GM21423 (cell line): ENCODE measurements at regions not wholly inside any gene's neighbourhood (a gene's known extent, or its start where the extent isn't known, plus 50 kb on each side); places are given as distances from the start of the nearest gene placed in this dataset.

Experiments used
- ATAC-seq: cut with Tn5 transposase; IDR thresholded peaks from one replicate; pipeline ENCODE4 v1.9.1; 2021; ENCODE audit warnings: mild to moderate bottlenecking, moderate library complexity; ENCODE audit not compliant: unreplicated experiment

DNA sequence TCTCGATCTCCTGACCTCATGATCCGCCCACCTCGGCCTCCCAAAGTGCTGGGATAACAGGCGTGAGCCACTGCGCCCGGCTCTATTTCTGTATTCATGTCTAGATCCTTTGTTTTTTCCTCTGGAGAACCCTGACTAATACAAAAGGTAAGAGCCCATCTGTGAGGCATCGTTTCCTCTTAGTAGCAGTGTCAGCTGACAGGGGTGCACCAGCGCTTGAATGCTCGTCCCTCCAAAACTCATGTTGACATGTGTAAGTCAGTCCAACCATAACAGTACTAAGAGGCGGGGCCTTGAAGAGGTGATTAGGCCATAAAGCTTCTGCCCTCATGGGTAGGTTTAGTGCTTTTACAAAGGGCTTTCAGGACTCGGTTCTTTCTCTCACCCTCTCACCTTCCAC lies 470.1 kb upstream of the B3GAT1 start:
- no peak for ATAC-seq

DNA sequence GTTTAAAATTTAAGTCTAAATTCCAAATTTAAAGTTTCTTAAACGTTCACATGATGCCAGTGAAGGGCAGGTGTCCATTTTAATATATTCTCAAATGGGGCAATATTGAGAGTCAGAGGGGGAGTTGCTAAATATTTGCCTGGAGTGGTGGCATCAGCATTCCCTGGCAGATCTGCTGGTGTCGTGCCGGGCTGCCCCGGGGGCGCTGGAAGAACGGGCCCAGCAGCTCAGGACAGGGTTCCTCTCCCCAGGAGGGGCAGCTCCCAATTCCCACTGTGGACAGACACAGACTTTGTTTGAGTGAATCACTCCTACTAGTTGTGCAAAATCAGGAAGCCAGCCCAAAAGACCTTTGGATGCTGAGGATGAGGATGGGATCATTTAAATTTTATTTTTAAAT lies 468.7 kb upstream of the B3GAT1 start:
- ATAC-seq: no peak

DNA sequence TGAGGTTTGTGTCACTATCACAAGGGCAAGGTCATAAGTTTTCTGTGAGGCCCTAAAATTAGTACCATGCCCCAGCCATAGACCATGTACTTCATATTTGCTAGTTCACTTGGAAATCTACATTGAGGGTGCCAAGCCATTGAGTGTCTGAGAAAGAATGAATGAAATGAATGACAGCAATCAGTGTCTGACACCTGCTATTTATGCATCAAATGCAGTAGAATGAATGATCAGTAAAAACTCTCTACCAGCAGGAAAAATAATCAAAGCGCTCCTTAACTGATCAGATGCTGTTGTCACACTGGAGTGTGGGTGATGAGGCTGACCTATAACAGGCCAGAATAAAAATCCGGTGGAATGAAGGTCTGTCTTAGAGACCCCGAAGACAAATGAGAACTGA lies 467.9 kb upstream of the B3GAT1 start:
- no peak for ATAC-seq

DNA sequence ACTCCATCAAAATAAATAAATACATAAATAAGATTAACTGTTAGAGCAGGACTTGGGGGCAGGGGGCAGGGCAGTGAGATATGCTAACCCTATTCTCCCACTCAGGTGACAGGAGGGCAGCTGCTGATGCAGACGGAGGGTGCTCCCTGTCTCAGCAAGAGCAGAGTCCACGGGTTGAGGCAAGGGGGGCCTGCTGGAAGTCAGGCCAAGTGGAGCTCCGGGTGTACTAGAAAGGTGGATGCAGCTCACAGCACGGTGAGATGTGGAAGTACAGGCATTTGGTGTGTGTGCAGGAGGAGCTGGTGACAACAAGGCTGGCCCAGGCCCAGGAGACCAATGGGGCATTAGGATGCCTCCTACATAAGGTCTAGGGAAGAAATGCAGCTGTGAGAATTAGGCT lies 467.3 kb upstream of the B3GAT1 start:
- ATAC-seq: no peak

DNA sequence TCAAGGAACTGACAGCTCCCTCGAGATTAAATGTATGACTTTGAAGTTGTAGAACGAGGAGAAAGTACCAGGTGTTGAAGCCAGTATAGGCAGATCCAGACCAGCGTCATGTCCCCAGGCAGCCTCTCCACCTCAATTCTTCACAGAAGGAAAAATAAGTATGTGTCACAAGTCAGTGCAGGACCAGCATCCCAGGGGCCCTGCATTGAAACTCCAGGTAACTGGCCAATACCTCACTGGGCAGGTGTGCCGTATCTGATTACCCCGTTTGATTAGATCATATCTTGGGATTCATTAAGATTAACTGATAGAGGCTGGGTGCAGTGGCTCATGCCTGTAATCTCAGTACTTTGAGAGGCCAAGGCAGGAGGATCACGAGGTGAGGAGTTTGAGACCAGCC lies 466.7 kb upstream of the B3GAT1 start:
- no peak for ATAC-seq

DNA sequence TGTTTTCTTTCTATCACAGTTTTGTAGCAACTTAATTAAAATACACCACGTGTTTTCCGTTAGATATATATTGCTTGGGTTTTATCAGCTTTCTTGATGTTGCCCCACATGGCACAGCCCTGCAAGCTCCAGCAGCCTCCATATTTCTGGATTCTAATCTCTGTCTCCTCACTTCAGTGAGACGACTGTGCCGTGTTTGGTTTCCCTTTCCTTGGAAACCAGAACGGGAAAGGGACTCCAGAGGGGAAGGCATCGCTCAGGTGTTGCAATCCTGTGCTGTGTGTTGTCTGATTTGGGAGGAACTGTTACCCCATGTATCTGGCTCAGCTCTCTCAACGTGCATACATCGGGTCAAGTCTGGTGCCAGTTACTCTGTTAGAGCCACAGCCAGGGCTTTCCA lies 464.2 kb upstream of the B3GAT1 start:
- ATAC-seq: no peak

DNA sequence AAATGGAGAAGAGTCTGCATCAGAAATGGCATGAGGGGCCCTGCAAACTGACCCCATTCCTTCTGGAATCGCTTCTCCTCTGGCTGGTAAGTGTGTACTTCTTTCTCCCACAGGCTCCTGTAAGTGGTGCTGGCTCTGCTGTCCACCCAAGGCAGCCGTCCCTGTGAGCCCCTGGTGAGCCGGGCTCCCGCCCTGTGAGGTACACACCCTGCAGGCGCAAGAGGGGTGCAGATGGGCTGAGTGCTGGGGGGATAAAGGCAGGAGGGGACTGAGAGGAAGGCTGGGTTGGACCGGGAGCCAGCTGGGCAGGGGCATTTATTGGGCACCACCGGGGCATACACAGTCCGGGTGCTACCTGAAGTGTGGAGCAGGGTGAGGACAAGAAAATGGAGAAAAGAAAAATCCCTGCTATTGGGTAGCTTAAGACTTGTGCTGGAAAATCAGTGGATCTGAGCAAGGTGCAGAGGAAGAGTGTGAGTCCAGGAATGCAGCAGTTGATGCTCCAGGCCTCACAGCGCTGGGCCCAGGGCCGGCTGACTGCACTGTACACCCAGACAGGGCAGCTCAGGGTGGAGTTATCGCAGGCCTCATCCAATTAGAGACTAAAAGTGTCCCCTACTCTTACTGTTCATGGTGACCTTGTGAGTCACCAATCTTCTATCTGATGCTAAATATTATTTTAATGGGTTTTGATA lies 455.1 kb upstream of the B3GAT1 start:
- ATAC-seq: no peak

DNA sequence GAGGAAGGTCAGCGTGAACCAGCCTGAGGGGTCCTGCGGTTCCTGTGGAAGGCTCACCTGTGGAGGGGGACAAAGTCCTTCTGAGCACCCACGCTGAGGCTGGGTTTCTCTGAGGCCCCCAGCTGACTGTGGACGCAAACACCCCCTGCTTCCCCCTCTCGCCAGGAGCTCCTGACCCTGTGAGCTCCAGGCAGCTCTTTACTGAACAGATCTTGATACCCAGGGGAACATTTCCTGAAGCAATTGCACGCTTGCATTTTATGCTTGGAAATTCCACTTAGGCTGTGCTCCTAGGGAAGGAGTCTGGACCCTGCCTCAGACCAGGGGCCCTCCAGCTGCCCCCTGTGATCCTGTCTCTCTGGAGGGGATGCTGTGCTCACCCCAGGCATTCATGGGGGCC lies 454.2 kb upstream of the B3GAT1 start:
- no peak for ATAC-seq

DNA sequence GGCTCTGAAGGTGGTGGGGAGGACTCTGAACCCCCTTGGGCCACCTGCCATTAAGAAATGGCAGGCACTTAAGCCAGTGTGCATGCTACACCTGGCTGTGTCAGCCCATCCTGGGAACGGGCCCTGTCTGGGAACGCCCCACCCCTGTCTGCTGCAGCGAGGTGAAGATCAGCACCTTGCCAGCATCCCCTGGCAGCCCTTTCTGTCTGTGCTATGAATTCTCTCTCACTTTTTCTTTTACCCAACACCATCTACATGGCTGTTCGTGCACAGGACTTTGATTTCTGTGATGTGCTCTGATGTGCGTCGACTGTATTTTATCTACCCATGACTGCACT lies 452.9 kb upstream of the B3GAT1 start:
- ATAC-seq: no peak

DNA sequence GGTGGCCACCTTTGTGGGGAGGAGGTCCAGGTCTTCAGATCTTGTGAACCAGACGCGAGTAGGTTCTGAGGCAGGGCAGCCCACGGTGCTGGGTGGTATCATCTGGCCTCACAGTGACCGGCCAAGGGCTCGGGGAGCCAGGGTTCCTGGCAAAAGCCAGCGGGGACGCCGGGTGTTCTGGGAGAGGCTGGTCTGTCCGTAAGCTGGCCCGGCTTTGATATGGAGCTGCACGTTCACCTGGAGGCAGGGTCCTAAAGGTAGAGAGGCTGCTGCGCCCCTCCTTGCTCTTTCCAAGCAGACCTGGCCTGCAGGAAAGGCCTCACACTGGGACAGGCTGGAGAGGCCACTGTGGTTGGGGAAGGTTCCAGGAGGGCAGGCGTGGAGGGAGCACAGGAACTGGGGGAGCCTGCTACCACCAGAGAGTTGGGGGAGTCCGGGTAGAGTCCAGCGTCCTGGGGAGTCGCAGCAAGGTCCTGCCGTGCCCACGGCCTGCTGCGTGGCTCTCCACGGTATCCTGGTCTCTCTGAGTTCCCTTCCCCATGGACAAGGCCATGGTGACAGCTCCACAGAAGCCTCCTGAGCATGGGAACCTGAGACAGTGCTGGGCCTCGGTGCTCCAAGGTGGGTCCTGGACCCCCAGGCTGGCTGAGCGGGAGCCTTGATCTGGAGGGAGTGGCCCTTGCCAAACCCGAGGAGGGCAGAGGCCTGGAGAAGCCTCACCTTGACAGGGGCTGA lies 452.4 kb upstream of the B3GAT1 start:
- no peak for ATAC-seq

DNA sequence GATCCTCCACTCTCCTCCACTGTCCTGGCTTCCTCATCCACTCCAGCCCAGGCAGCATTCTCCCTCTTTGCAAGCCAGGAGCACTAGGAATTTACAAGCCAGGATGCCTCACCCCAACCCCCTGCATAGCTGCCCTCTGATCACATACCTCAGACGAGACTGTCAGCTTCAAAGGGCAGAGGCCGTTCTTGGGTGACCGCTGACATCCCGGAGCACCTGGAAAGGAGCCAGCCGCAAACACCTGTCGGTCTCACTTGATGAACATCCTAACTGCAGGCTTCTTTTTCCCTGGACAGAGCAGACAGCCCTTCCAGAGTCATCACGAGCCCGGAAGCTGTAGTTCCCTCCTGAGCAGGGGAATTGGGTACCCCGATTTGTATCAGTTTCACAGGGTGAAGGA lies 451.3 kb upstream of the B3GAT1 start:
- no peak for ATAC-seq

DNA sequence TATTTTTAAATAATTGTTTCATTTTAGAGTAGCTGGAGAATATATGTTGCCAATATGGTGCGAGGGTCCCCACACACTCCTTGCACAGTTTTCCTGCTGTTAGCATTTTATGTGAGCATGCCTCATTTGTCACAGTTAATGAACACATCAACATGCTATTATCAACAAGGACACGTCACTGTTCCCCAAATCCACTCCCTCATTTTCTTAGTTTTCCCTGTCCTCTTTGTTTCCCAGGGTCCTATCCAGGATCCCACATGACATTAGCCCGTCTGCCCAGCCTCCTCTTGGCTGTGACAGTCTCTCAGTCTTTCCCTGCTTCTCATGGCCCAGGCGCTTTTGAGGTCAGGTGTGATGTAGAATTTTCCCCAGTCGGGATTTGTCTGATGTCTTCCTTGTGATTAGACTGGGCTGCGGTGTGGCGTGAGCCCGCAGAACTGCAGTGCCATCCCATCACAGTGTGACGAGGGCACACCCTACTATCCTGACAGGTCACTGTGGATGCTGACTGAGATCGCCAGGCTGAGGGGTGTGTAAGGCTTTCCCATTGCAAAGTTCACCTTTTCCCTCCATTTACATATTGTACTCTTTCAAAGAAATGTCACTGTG lies 450.6 kb upstream of the B3GAT1 start:
- no peak for ATAC-seq

DNA sequence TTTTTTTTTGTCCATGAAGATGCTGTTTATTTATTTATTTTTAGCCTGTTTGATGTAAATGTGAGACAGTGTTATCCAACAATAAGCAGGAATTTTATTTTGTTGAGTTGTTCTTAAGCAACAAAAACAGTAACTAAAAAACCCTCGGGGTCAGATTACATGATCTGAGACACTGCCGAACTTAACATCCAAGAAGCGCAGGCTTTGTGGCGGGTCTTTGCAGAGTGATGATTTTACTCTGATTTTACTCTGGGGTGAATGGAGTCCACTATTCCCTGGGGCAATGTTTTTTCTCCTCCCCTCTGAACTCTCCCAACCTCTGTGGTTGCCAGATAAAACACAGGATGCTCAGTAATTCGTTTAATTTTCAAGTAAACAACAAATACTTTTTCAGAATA lies 450.1 kb upstream of the B3GAT1 start:
- ATAC-seq: no peak

DNA sequence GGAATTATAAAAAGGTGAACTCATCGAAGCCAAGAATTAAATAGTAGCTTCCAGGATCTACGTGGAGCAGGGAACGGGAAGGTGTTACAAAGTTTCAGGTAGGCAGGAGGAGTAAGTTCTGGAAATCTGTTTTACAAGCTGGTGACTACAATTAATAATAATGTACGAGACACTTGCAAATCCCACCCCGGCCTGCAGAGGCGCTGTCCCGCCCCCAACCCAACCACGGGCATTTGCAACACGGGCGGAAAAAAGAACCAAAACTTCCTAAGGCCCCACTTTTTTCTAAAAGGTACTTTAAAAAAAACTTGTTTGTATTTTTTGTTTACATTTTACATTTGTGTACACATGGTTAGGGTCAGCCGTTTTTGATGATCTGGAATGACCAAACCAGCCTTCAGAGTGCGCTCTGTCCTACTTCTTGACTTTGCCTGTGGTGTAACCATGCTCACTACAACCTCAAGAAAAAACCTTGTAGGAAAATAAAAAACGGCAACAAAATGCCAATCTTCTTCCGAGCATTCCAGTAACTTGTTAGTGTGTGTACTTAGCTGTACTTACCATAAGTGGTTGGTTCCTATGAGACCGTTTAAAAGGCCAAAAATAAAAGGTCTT lies 449.6 kb upstream of the B3GAT1 start:
- ATAC-seq: no peak

DNA sequence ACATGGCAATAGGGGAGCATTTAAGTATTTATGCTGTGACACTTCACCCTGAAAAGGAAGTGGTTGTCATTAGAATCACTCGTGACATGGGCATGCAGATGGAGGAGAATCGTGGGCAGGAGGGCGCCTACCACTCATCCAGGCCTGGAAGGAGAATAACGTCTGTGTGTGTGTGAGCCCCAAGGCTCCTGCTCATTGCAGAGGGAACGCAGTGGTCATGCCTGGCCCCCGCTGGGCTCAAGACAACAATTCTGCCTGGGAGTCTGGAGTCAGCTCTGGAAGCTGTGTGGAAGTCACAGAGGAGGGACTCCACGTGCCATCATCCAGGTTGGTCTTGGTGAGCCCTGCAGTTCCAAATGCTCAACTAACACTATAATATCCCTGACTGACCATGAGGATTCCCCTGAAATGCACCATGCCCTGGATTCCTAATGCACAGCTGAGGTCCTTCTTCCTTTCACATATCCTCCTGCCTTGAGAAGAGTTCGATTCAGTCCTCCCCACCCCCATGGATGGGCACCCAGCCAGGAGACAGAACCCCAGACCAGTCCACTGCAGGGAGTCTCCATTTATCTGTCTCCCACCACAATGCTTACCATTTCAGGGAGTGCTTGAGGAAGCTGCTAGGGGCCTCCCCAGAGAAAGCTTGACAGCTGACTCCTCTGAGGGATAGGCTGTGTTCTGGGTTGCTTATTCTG lies 446.9 kb upstream of the B3GAT1 start:
- ATAC-seq: no peak

DNA sequence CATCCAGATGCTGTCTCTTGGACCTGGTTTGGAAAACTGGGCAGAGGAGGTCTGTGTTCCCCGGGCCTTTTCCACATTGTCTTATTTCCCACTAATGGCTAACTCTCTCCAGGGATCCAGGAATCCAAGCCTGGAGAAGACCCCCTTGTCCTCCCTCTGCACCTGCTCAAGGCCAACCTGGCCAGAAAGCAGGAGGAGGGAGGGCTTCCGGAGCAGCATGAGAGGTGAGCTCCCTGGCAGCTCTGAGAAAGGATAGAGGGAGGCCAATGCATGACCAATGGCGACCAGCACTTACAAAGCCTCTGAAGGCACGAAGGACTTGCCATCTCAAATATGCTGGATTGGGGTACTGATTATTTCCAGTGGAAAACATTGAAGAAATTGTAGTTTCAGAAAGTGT lies 445.0 kb upstream of the B3GAT1 start:
- no peak for ATAC-seq

DNA sequence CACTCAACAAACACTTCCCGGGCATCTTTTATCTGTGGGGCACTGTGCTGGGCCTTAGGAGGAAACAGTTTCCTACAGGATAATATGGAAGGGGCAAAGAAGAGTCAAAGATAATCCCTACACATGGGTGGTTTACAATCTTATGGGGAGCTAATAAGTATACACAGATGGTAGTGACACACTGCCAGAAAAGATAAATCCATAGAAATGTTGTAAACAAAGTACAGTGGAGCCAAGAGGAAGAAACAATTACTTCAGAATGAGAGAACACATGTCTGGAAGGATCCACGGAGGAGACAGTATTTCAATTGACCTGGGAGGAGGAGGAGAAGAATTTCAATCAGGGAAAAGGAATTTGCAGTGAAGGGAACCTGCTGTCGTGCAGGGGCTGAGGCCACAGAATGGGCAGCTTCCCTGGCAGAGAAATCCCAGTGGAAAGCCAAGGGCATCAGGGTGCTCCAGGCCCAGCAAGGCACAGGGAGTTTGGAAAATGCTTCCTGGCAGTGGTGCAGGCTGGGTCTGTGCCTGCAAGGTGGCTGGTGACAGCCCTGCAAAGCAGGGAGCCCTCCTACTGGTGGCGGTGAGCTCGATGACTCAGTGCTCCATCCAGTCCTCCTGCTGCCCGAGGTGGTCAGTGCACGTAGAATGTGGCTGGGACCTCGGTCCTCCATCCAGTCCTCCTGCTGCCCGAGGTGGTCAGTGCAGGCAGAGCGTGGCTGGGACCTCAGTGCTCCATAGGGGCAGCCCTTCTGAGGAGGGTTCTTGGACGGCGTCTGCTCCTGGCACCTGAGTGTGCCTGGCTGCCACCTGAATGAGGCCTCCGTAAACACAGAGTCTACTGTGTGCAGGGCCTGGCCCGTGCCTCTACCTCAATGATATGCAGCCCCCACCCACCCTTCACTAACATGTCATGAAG lies 444.3 kb upstream of the B3GAT1 start:
- no peak for ATAC-seq

DNA sequence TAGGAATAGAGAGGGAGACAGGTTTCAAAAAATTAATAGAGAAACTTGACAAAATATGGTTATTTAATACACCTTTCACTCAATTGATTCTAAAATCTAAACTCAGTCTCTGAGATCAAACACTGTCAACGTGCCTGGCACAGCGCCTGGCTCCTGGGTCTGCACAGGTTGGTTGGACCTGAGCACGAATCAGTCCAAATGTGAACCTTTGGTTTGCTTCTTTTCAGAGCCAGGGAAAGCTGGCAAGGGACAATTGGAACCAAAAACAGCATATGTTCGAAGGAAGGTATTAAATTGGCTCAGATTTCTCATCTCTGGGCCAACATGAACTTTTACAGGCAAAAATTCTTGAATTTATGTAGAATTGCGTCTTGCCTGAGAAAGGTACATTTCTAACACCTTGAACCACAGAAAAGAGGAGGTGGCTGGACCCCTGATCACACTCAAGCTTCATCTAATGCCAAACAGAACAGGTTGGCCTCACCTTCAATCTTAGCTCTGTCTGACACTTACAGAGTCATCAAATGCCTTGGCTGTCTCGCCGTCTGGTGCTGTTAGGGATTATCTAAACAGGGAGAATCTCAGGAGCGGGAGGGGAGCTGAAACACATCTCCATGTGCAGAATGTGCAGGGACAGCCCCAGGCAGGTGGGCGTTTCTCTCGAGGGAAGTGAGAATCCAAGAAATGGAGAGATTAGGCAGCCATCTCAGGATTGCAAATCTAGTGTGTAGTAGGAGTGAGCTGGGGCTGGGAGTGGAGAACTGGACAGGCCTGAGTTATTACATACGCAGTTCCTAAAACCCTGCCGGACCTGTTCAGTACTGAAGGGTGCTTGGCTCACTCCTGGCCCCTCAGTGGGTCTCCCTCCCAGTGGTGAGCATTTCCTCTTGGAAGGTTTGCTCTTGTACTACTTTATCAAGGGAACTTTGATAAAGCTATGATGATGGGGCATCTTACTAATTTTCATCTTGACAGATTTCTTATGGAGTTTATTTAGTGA lies 442.2 kb upstream of the B3GAT1 start:
- no peak for ATAC-seq
